Omental fat pad (tissue), 3 donors: ENCODE measurements at regions not wholly inside any gene's neighbourhood (a gene's known extent, or its start where the extent isn't known, plus 50 kb on each side); places are given as distances from the start of the nearest gene placed in this dataset.

ENCODE experiments used
- ATAC-seq: fragments of 150-250 bp; one replicate; pipeline ENCODE4 v1.9.1; 2016; ENCODE audit warnings: mild to moderate bottlenecking, moderate library complexity; ENCODE audit not compliant: low FRiP score
- DNase-seq: peaks from one replicate; pipeline ENCODE4 v3.0.0-alpha.2; 2019; ENCODE audit warnings: low spot score
- CTCF ChIP-seq, 3 donors: fragments of 450-650 bp; IDR thresholded peaks; one replicate each; pipeline ENCODE4 v1.5.1; 2016 to 2017; ENCODE audit warnings: antibody characterized with exemption in 3 of 3, mild to moderate bottlenecking in 3 of 3, moderate library complexity in 2 of 3

- TF ChIP-seq CTCF (IDR thresholded peaks at IDR 0.05), result no peak
- DNase-seq (no peak), ATAC-seq (no peak)
Observed at GRCh38 chr1:163406772-163407171, 85.0 kb downstream of the NUF2 start.

GRCh38 chr1:163408262-163408661, 86.5 kb downstream of the NUF2 start:
- ATAC-seq, result no peak
- DNase-seq, result no peak
- no peak for TF ChIP-seq CTCF (IDR thresholded peaks at IDR 0.05)

GRCh38 chr1:163410073-163410999, 88.6 kb downstream of the NUF2 start:
- DNase-seq (peak; percentile 35), ATAC-seq (no peak)
- no peak for TF ChIP-seq CTCF (IDR thresholded peaks at IDR 0.05)

- TF ChIP-seq CTCF (IDR thresholded peaks at IDR 0.05), result no peak
- DNase-seq (no peak), ATAC-seq (no peak)
Observed at GRCh38 chr1:163412221-163412620, 90.5 kb downstream of the NUF2 start.

GRCh38 chr1:163414778-163415177, 93.0 kb downstream of the NUF2 start:
- no peak for ATAC-seq
- DNase-seq, result no peak
- TF ChIP-seq CTCF (IDR thresholded peaks at IDR 0.05), result no peak

GRCh38 chr1:163421701-163422100, 99.9 kb downstream of the NUF2 start:
- no peak for TF ChIP-seq CTCF (IDR thresholded peaks at IDR 0.05)
- no peak for ATAC-seq
- no peak for DNase-seq
